Spleen (tissue), 11 donors: ENCODE measurements at regions not wholly inside any gene's neighbourhood (a gene's known extent, or its start where the extent isn't known, plus 50 kb on each side); places are given as distances from the start of the nearest gene placed in this dataset.
"Not testable (repeated sequence)": the region's sequence is repeated elsewhere in the genome, so short reads cannot be mapped to it uniquely, and the experiment has no call there.

Source experiments
- DNase-seq: peaks from one replicate; pipeline ENCODE4 v3.0.0-alpha.2; 2020
- H3K27ac ChIP-seq, 8 donors: fragments of 200-600 bp; sonication (generic) in 7 of 8; 1 replicate in 4 of 8; 2 replicates in 4 of 8; pipeline versions ENCODE4 v1.5.0 to v1.8.0; 2016 to 2021; ENCODE audit warnings: inconsistent platforms in 4 of 8, mild to moderate bottlenecking in 4 of 8, moderate library complexity in 1 of 8
- H3K27me3 ChIP-seq, 7 donors: fragments of 200-600 bp; sonication (generic) in 6 of 7; replicated peaks in 1 of 7; 1 replicate in 4 of 7; 2 replicates in 3 of 7; pipeline versions ENCODE4 v1.5.0 to v1.8.0; 2016 to 2021; ENCODE audit warnings: inconsistent platforms in 3 of 7, mild to moderate bottlenecking in 1 of 7
- H3K36me3 ChIP-seq, 6 donors: fragments of 200-600 bp; sonication (generic) in 5 of 6; 1 replicate in 4 of 6; 2 replicates in 2 of 6; pipeline versions ENCODE4 v1.5.0 to v1.8.0; 2016 to 2021; ENCODE audit warnings: inconsistent platforms in 2 of 6
- H3K4me1 ChIP-seq, 6 donors: fragments of 200-600 bp; sonication (generic) in 5 of 6; 1 replicate in 3 of 6; 2 replicates in 3 of 6; pipeline versions ENCODE4 v1.5.0 to v1.8.0; 2016 to 2021; ENCODE audit warnings: inconsistent platforms in 3 of 6
- H3K4me3 ChIP-seq, 8 donors: fragments of 200-600 bp; sonication (generic) in 7 of 8; 1 replicate in 4 of 8; 2 replicates in 4 of 8; pipeline versions ENCODE4 v1.5.0 to v1.8.0; 2016 to 2021; ENCODE audit warnings: inconsistent platforms in 4 of 8, mild to moderate bottlenecking in 4 of 8, moderate library complexity in 2 of 8
- H3K9me3 ChIP-seq, 8 donors: fragments of 200-600 bp; sonication (generic) in 7 of 8; 1 replicate in 4 of 8; 2 replicates in 4 of 8; pipeline versions ENCODE4 v1.5.0 to v1.8.0; 2016 to 2021; ENCODE audit warnings: inconsistent platforms in 4 of 8
- POLR2A ChIP-seq, 3 donors: fragments of 450-650 bp; IDR thresholded peaks; one replicate each; pipeline ENCODE4 v1.5.1; 2017; ENCODE audit warnings: antibody characterized with exemption in 3 of 3, mild to moderate bottlenecking in 1 of 3
- POLR2AphosphoS5 ChIP-seq, 3 donors: sonication (generic); formaldehyde crosslinking; IDR thresholded peaks; one replicate each; pipeline ENCODE4 v1.5.1; 2017; ENCODE audit warnings: antibody characterized with exemption in 3 of 3
- WGBS, 5 donors: extraction: QIAGEN DNeasy Blood & Tissue Kit in 3 of 5; methylation state at CpG; one replicate each; pipeline versions ENCODE4 v1.1.5 to v1.1.7; 2013 to 2018; 5-methylcytosine and 5-hydroxymethylcytosine counted together
- intact Hi-C: fragments of 100-400 bp; cut with DNase I; formaldehyde crosslinking; loops from one replicate; pipeline ENCODE4 v1.15.0; 2023; ENCODE audit warnings: low total_unique reads
- TF ChIP-seq, protein P1 (sequence below), 11 experiments: fragments of 200-600 bp in 7 of 11; fragments of 450-650 bp in 4 of 11; sonication (generic) in 4 of 11; IDR thresholded peaks in 8 of 11; conservative IDR thresholded peaks in 3 of 11; 1 replicate in 7 of 11; 2 replicates in 4 of 11; pipeline versions ENCODE4 v1.4.0 to v1.8.0; 2016 to 2021; ENCODE audit warnings: antibody characterized with exemption in 11 of 11, inconsistent platforms in 4 of 11, mild to moderate bottlenecking in 1 of 11
- donor health status: healthy with polysubstance abuse.
- donor health status: DM: no; HTN: no; CAD: no; lungs with moderate emphysema.
- donor health status: DM: no; HTN: no; CAD: no.
- donor health status: Bipolar disorder and iron deficiency.
- donor health status: healthy.
- donor health status: DM: no; HTN: no; CAD: no.
- donor health status: DM: yes; HTN: yes; CAD: no.

DNA sequence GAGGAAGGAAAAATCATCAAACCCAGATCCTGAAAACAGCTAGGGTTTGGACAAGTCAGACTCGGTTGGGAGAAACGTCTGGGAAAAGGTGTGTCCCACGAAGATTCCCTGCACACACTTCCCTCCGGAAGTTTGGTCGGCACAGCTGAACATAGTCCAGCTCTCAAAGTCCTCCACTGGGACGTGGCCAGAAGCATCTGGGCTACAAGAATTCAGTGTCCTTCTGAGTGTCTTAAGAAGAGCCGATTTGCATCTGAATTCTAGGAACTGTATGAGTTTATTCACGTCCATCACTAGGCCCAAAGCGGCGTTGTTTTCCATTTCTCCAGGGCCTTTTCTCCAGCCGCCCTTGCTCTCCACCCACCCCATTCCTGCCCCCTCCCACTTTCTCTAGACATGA lies 109.1 kb downstream of the C17orf67 start:
- intact Hi-C loops: no loop called here
- H3K4me3 ChIP-seq: no peak overlapping the region
- TF ChIP-seq POLR2A (IDR thresholded peaks at IDR 0.05) (no peak), POLR2AphosphoS5 (IDR thresholded peaks at IDR 0.05) (no peak)
- TF ChIP-seq, protein P1, sequence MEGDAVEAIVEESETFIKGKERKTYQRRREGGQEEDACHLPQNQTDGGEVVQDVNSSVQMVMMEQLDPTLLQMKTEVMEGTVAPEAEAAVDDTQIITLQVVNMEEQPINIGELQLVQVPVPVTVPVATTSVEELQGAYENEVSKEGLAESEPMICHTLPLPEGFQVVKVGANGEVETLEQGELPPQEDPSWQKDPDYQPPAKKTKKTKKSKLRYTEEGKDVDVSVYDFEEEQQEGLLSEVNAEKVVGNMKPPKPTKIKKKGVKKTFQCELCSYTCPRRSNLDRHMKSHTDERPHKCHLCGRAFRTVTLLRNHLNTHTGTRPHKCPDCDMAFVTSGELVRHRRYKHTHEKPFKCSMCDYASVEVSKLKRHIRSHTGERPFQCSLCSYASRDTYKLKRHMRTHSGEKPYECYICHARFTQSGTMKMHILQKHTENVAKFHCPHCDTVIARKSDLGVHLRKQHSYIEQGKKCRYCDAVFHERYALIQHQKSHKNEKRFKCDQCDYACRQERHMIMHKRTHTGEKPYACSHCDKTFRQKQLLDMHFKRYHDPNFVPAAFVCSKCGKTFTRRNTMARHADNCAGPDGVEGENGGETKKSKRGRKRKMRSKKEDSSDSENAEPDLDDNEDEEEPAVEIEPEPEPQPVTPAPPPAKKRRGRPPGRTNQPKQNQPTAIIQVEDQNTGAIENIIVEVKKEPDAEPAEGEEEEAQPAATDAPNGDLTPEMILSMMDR (IDR thresholded peaks at IDR 0.05 in 8 of 11, conservative IDR thresholded peaks at IDR 0.05 in 3 of 11): no peak
- no peak for DNase-seq
- 58 to 82% (median 79%) methylated on average over 11 of the region's 11 CpGs for WGBS, 5 donors
- no peaks in the 10 kb centered on the region for H3K9me3 ChIP-seq
- H3K27ac ChIP-seq: no peak overlapping the region
- no peaks in the 10 kb centered on the region for H3K36me3 ChIP-seq
- H3K27me3 ChIP-seq: peaks cover 0 to 10% (median 0%) of the 10 kb centered on the region in 7 donors
- H3K4me1 ChIP-seq: no peaks in the 10 kb centered on the region

DNA sequence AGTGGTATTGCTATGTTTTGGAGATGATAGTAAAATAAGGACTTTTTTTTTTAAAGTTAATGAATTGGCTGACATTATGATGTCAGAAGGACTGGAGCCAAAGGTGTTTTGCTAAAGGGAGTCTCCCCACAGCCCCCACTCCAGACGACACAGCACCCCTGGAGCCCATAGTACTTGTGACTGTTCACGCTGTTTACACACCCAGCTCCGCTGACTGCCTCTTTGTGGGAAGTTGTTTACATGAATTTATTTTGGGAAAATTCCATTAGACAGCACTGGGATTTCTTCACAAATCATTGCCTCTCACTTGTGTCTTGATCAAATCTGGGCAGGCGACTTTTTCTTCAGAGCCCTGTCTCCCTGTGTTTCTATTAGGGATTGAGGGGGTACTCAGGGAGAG lies 108.6 kb downstream of the C17orf67 start:
- H3K4me1 ChIP-seq: no peaks in the 10 kb centered on the region
- no peaks in the 10 kb centered on the region for H3K36me3 ChIP-seq
- H3K27me3 ChIP-seq: peaks cover 0 to 10% (median 0%) of the 10 kb centered on the region in 7 donors
- intact Hi-C loops: no loop called here
- no peak for DNase-seq
- H3K27ac ChIP-seq: no peak overlapping the region
- WGBS, 5 donors: 65 to 89% (median 86%) methylated on average over 4 of the region's 4 CpGs
- H3K9me3 ChIP-seq: no peaks in the 10 kb centered on the region
- TF ChIP-seq POLR2AphosphoS5 (IDR thresholded peaks at IDR 0.05) (no peak), POLR2A (IDR thresholded peaks at IDR 0.05) (no peak)
- TF ChIP-seq, protein P1 (IDR thresholded peaks at IDR 0.05 in 8 of 11, conservative IDR thresholded peaks at IDR 0.05 in 3 of 11): no peak
- no peak overlapping the region for H3K4me3 ChIP-seq

DNA sequence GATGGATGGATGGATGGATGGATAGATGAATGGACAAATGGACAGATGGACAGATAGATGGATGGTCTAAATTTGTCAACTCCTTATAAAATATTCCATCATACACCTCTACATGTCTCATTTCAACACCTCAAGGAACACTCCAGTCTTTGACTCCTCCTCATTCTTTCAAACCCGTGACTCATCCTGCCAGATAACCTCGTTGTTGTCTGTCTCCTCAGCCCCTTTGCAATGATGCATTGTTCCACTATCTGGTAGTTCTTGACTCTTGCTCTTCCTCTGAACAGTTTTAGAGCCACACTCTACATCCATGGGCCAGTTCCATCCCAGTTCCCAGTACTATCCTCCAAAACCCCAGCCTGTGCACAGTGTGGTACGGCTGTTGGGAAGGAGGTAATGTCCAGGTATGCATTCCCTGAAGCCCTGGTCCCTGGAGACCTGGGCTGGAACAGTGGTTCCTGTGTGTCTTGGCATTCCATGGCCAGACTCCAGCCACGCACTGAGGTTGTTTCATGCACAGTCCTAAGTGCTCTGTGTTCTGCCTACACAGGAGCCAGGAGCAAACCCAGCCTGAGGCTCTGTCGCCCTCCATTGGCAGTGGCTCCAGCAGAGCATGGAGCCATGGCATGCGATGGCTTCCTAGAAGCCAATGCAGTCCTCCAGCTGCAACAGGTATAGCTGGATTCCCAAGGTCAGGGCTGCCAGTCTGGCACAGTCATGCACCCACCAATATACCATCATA lies 105.7 kb downstream of the C17orf67 start:
- Histone ChIP-seq H3K4me1 (no peaks in the 10 kb centered on the region), H3K9me3 (no peaks in the 10 kb centered on the region), H3K27ac (no peak overlapping the region), H3K36me3 (no peaks in the 10 kb centered on the region), H3K27me3 (peaks cover 0 to 10% (median 0%) of the 10 kb centered on the region in 7 donors), H3K4me3 (no peak overlapping the region)
- 75 to 86% (median 83%) methylated on average over 3 to 6 of the region's 6 CpGs for WGBS, 5 donors
- no peak for DNase-seq
- intact Hi-C loops: no loop called here
- no peak for TF ChIP-seq POLR2A (IDR thresholded peaks at IDR 0.05)
- no peak for TF ChIP-seq POLR2AphosphoS5 (IDR thresholded peaks at IDR 0.05)

DNA sequence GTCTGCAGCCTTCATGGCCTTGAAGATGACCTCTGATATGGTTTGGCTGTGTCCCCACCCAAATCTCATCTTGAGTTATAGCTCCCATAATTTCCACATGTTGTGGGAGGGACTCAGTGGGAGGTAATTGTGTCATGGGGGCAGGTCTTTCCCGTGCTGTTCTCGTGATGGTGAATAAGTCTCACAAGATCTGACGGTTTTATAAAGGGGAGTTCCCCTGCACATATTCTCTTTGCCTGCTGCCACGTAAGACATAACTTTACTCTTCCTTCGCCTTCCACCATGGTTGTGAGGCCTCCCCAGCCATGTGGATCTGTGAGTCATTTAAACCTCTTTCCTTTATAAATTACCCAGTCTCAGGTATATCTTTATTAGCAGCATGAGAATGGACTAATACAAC lies 102.6 kb downstream of the C17orf67 start:
- H3K36me3 ChIP-seq, intact Hi-C loops, H3K4me1 ChIP-seq, H3K4me3 ChIP-seq, H3K9me3 ChIP-seq, H3K27ac ChIP-seq, DNase-seq: not testable (repeated sequence)
- H3K27me3 ChIP-seq: peaks cover 0 to 10% (median 0%) of the 10 kb centered on the region in 7 donors
- 78 to 94% (median 87%) methylated on average over 5 of the region's 5 CpGs for WGBS, 5 donors

DNA sequence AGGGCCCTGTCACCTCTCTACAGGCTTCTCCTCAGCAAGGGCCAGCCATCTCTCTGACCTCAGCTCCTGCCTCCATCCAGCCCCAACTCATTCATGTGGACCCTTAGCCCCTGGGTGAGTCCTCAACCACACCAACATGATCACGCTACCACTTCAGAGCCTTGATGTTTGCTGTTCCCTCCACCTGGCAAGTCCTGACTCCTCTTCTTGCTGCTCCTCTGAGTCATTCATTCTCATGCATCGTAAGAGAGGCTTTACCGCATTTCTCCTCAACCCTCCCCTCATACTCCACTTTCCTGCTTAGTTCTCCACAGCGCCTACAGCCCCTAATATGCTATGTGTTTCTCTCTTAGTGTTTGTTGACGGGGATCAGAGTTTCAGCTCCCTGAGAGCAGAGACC lies 99.9 kb downstream of the C17orf67 start:
- 93 to 97% (median 96%) methylated on average over 5 of the region's 5 CpGs for WGBS, 5 donors
- H3K27me3 ChIP-seq: peaks cover 0 to 2% (median 0%) of the 10 kb centered on the region in 7 donors
- DNase-seq: no peak
- no peak overlapping the region for H3K27ac ChIP-seq
- peaks cover 0 to 4% (median 0%) of the 10 kb centered on the region in 6 donors for H3K4me1 ChIP-seq
- no peak overlapping the region for H3K4me3 ChIP-seq
- intact Hi-C loops: no loop called here
- TF ChIP-seq POLR2AphosphoS5 (IDR thresholded peaks at IDR 0.05) (no peak), POLR2A (IDR thresholded peaks at IDR 0.05) (no peak)
- TF ChIP-seq, protein P1 (IDR thresholded peaks at IDR 0.05 in 8 of 11, conservative IDR thresholded peaks at IDR 0.05 in 3 of 11): no peak
- H3K9me3 ChIP-seq: no peaks in the 10 kb centered on the region
- no peaks in the 10 kb centered on the region for H3K36me3 ChIP-seq
